CD1c-positive myeloid dendritic cell (primary cell): ENCODE measurements at regions not wholly inside any gene's neighbourhood (a gene's known extent, or its start where the extent isn't known, plus 50 kb on each side); places are given as distances from the start of the nearest gene placed in this dataset.
"Not testable (repeated sequence)": the region's sequence is repeated elsewhere in the genome, so short reads cannot be mapped to it uniquely, and the experiment has no call there.

Experiments used
- DNase-seq: peaks from one replicate; pipeline ENCODE4 v3.0.0-alpha.2; 2016; ENCODE audit errors: extremely low spot score

DNA sequence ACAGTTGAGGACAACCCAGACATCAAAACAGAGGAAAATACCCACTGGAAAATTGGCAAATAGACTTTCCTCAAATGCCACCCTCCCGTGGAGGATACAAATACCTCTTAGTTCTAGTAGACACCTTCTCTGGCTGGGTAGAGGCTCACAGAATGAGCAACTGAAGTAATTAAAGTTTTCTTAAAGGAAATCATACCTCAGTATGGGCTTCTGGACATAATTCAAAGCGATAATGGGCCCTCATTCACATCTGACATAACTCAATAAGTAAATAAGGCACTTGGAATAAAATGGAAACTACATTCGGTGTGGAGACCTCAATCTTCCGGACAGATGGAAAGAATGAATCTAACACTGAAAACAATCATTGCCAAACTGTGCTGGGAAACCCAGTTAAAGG is 115.2 kb upstream of the PLCL2 start:
- no peak for DNase-seq

DNA sequence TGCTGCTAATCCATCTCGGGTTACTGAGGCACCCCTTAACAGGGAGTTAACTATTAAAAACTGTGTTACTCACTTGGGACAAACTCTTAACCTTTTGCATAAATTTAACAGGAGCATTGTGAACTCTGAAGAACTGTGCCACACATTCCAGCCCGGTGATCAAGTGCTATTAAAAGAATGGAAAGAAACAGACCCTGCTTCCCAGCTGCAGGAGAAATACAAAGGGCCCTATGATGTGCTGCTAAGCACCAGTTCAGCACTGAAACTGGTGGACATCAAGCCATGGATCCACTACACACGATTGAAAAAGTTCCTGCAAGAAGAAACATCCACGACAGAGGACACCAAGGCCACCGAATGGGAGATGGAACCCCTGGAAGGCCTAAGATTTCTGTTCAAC is 114.7 kb upstream of the PLCL2 start:
- no peak for DNase-seq

DNA sequence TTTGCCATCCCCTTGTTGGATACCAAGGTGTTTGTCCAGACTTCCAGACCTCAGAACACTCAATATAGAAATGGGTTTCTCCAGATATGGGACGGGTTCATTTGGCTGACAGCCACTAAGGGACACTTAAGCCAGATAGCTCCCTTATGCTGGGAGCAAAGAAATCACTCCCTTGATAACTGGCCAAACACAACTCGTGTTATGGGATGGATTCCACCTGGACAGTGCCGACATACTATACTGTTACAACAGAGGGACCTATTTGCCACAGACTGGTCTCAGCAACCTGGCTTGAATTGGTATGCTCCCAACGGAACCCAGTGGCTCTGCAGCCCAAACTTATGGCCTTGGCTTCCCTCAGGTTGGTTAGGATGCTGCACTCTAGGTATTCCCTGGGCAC is 114.0 kb upstream of the PLCL2 start:
- no peak for DNase-seq

DNA sequence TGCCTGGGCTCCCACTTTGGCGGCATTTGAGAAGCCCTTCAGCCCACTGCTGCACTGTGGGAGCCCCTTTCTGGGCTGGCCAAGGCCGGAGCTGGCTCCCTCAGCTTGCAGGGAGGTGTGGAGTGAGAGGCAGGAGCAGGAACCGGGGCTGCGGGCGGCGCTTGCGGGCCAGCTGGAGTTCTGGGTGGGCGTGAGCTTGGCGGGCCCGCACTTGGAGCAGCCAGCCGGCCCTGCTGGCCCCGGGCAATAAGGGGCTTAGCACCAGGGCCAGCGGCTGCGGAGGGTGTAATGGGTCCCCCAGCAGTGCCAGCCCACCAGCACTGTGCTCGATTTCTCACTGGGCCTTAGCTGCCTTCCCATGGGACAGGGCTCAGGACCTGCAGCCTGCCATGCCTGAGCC is 111.2 kb upstream of the PLCL2 start:
- DNase-seq, result not testable (repeated sequence)

DNA sequence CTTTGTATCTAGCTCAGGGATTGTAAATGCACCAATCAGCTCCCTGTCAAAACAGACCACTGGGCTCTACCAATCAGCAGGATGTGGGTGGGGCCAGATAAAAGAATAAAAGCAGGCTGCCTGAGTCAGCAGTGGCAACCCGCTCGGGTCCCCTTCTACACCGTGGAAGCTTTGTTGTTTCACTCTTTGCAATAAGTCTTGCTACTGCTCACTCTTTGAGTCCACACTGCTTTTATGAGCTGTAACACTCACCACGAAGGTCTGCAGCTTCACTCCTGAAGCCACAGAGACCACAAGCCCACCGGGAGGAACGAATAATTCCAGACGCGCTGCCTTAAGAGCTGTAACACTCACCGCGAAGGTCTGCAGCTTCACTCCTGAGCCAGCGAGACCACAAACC is 110.2 kb upstream of the PLCL2 start:
- not testable (repeated sequence) for DNase-seq

DNA sequence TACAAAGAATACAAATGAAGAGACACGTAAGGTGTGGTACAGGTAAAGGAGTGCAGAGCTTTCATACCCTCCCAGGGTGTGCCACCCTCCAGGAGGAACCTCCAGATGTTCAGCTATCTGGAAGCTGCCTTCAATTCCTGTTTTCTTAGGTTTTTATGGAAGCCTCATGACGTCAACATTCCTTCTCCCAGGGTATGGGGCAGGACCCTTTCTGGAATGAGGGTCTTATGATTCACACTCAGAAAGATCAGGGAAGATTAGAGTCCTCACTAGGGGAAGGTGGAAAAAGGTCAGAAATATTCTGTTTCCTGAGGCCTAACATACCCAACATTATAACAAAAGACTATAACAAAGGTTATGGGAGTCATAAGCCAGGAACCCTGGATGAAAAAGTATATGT is 99.8 kb upstream of the PLCL2 start:
- DNase-seq, result no peak

DNA sequence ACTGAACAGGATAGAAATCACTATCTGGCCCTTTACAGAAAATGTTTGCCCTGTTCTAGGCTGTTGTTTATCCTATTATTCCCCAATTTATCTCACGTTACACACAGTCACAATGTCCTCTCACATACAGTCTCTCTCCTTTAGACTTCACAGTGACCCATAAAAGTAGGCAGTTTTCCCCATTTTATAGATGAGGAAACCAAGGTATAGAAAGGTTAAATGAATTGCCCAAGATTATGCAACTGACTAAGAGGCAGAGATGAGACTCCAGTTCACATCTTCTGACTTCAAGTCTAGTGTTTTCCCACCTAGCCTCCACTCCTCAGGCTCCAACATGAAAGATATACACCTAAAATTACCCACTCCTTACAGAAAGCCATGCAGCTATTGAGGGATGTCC is 99.3 kb upstream of the PLCL2 start:
- no peak for DNase-seq

DNA sequence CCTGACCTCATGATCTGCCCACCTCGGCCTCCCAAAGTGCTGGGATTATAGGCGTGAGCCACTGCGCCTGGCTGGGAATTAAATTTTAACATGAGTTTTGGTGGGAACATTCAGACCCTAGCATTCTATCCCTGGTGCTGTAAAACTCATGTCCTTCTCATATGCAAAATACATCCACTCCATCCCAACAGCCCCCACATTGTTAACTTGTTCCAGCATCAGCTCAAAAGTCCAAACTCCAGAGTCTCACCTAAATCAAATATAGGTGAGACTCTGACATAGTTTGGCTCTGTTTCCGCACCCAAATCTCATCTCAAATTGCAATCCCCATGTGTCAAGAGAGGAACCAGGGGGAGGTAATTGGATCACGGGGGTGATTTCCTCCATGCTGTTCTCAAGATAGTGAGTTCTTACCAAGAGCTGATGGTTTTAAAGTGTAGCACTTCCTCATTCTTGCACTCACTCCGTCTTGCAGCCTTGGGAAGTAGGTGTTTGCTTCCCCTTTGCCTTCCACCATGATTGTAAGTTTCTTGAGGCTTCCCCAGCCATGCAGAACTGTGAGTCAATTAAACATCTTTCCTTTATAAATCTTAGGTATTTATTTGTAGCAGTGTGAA is 96.2 kb upstream of the PLCL2 start:
- DNase-seq, result peak; percentile 64

DNA sequence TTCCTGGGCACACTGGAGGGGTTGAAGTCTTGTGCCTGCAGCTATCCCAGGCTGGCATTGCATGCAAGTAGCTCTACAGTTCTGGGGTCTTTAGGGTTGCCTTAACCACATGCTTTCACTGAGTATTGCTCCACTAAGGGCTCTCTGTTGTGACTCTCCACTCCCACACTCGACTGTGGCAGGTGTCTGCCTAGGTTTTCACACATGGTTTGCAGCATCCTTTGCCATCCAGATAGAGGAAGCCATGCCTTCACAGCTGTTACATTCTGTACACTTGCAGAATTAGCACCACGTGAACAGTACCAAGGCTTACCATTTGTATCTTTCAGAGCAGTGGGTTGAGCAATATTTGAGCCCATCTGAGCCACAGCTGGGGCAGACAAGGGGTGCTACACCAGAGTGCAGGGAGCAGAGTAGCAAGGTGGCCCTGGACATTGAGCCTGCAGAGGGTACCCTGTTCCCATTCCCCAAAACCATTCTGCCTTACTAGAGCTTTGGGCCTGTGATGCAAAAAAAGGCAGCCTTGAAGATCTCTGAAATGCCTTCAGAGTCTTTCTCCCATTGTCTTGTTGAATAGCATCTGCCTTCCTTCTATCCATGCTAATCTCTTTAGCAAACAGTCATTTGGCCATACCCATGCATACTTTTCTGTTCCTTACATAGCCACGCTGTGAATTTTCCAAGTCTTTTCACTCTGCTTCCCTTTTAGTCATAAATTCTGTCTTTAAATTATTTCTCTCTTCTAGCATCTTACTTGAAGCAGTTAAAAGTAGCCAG is 95.2 kb upstream of the PLCL2 start:
- no peak for DNase-seq

DNA sequence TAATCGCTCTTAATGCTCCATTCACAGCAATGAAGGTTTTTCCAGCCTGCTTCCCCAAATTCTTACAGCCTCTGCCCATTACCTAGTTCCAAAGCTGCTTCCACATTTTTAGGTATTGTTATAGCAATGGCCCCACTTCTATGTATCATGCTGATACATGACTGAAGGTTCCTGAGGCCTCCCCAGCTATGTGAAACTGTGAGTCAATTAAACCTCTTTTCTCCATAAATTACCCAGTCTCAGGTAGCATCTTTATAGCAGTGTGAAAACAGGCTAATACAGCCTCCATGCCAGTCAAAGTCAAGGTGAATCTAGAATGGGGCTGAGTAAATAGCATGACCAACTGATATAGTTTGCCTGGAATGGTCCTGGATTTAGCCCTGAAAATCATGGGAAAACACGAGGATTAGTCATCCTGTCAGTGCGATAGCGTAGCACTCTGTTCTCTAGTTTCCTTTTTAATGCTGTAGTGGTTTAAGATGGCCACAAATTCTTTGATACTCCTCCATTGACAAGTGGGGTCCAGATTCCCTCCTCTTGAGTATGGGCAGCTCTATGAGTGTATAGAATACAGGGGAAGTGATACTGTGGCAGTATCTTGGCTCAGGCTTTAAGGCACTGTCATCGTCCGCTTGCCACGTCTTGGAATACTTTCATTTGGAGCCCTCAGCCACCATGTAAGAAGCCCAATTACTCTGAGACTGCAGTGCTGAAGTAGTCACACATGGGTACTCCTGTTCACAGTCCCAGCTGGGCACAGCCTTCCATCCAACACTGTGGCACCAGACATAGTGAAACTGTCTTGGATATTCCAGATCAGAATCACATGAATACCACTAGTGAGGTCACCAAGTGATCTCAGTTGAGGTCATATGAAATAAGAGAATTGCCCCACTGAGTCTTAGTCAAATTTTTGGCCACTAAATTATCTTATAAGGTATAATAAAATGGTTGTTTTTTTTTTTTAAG is 94.0 kb upstream of the PLCL2 start:
- DNase-seq, result no peak

DNA sequence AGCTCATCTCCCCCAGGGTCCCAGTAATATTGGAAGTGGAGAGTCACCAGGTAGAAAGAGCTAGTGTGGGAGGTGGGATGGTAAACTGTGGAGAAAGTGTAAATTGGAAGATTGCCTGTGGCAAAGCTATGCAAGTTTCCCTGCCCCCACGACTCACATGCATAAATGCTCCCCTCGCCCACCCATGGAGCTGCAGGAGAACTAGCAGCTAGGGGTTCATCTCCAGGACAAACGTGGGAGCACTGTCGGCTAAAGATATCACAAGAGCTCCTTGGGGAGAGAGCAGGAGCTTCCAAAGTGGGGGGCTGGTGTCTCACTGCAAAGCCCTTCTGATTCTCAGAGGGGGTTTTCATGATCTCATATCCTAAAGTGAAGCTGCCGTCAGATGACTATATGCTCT is 91.4 kb upstream of the PLCL2 start:
- no peak for DNase-seq

DNA sequence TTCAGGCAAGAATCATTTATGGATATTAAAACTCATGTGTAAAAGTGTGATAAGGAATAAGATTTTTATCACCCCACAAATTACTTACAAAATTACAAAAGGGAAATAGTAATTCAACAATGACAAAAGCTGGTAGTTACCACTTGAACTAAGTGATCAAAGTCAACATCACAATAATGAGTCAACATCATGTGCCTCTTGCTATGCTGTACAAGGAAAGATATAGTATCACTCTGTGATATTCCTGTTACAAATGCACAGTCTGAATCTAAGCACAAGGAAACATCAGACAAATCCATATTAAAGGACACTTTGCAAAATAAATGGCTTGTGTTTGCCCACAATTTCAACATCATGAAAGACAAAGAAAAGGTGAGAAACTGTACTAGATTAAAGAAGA is 90.5 kb upstream of the PLCL2 start:
- peak; percentile 30 for DNase-seq

DNA sequence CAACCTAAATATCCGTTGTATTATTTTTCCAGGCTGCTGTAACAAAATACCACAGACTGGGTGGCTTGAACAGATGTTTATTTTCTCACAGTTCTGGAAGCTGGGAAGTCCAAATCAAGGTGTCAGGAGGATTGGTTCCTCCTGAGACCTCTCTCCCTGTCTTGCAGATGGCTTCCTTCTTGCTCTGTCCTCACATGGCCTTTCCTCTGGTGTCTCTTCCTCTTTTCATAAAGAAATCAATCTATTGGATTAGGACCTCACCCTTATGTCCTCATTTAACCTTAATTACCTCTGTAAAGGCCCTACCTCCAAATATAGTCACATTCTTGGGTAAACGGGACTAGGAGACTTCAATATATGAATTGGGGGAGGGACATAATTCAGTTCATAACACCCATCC is 89.2 kb upstream of the PLCL2 start:
- peak; percentile 27 for DNase-seq

DNA sequence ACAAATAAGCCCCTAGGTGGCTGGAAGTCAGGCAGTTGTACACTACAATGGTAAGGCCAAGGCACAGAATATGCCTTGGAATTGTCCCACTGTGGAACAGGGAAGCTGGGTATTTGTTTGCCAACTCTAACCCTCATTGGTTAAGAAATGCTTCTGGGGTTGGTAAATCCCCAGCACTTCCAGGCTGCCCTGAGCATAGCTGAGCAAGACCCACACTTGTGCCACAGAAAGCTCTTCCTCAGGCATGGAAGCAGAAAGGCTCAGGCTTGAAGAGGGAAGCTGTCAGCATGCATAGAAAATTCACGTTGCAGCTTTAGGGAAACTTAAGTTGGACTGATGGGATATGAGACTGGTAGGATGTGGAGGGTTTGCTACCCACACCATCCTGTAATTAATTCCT is 86.9 kb upstream of the PLCL2 start:
- DNase-seq, result peak; percentile 30

DNA sequence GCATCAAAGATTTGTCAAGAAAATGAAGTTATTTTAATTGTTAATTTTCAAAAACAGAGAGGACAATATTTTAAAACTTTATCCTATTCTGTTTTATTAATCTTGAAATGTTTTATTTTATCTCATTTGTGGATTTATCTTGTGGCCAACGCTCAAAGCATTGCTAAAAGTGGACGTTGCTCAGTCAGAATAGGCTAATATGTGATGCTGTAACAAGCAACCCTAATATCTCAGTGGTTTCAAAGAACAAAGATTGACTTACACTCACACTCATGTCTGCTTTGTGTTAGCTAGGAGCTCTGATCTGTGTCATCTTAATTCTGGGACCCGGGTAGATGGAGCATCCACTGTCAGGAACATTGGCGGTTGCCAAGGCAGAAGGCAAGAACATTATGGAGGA is 86.0 kb upstream of the PLCL2 start:
- no peak for DNase-seq

DNA sequence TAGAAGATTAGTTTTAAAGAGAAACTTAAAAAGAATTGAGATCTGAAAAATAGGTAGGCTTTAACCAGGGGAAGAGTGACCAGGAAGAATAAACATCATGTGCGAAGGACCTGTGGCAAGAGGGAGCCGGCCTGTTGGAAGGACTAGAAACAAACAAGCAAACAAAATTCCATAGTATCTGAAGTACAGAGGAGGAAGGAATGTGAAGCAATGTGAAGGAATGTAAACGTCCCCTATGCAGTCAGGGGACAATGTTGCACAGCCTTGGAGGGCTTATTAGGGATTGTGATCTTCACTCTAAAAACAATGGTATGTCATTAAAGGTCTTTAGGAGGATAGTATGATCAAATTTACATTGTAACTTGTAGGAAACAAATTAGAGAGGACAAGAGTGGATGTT is 84.4 kb upstream of the PLCL2 start:
- no peak for DNase-seq

DNA sequence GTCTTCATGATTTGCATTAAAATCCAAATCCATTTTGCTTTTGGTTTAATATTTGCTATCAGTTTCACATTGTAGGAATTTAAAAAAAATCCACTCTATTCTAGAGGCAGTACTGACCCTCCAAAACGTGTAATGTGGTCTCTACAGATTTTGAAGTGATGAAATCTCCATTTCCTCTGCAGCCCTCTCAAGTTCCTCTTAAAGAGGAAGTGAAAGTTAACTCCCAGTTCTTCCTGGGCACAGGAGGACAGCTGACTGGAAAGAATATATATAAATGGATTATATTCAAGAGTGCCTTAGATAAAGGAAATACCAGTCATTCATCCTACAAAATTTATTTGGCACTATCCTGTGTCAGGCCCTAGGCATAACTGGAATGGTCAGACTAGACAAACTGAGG is 83.5 kb upstream of the PLCL2 start:
- DNase-seq, result peak; percentile 89

DNA sequence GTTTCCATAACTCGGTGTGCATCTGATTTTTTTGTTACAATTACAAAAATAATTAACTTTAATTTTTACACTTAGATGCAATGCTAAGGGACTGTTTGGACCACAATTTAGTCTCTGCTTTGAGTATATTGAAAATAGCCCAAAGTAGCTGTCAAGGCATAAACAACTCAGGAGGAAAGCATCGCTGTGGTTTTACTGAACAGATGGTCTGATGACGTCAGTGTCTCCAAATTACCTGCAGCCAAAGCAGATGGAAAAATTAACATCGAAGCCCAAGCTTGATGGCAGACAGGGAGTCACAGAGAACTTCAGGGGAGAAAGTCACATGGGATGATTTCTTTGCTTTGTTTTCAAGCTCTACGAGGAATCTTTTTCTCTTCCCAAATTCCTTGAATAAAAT is 83.1 kb upstream of the PLCL2 start:
- DNase-seq, result no peak

DNA sequence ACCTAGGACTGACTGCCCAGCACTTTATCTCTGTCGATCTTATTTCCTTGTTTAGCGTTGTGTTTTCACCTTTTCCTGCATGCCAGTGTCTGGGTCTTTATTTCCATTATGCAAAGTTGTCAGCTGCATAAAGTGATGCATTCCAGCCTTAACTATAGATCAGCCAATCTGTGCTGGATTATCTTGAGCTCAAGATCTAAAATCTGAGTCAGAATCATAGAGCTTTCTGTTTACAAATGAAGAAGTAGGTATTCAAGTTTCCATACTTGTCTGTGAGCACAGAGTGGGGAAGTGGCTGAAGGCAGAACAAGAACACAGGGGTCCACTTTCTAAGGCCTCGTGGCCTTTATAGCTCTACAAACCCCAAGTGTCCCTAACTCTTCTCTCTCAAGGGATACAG is 82.4 kb upstream of the PLCL2 start:
- DNase-seq, result peak; percentile 76

DNA sequence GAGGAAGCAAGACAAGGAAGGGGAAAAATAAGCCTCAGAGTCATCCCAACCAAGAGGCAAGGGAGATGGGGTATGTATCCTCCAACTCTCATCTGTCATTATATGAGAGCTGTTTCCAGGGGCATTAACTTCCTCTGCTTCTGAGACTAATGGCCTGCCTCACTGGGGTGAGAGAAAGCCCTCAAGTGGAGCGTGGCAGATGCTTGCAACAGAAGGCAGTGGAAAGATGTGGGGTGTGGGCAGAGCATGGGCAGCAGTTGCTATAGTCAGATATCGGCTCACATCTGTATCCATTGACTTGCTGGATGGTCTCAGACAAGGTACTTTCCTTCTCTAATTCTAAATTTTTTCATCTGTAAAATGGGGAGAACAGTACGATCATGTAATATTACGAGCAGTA is 81.7 kb upstream of the PLCL2 start:
- DNase-seq, result no peak

DNA sequence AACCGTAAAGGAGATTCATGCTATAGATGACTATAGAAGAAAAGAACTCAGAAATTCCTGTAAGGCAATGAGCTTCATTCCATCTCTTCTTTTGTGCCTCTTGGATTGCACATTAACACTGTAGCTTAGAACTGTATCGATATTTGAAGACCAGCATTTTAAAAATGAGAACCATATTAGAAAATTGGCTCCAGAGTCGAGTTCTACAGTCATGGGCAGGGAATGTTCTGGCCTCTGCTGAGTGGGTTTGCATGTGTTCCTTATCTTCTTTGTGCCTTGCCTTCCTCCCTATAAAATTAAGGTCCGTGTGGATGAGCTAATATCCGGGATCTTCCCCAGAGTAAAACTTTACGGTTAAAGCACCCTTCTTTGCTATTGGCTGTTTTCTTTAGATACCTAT is 77.4 kb upstream of the PLCL2 start:
- no peak for DNase-seq

DNA sequence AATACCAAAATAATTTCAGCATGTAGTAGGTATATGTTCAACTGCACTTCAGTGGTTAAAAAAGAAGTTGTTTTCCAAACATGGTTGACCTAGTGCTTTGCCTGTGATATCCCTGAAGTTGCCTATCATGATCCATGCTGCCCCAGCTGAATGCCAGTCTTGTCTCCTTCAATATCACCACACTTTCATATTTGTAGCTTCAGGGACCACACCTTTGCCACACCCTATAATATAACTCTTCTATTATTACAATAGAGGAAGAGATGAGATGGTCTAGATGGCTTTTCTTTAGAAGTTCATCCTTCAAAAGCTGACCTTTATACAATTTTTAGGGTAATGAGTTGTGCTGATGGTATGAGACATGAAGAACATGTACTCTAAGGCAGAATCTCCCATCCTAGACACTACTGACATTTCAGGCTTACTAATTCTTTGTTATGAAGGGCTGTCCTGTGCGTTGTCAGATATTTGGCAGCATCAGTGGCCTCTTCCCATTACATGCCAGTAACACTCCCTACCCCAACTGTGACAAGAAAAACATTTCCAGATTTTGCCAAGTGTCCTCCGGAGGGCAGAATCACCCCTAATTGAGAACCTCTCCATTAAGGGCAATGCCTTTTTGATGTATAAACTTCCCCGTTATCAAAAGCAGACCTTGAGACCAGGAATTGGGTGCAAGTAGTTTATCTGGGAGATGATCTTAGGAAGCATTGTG is 76.2 kb upstream of the PLCL2 start:
- DNase-seq, result no peak
